Sigmoid colon (tissue), 3 donors: ENCODE measurements at regions not wholly inside any gene's neighbourhood (a gene's known extent, or its start where the extent isn't known, plus 50 kb on each side); places are given as distances from the start of the nearest gene placed in this dataset.

Source experiments
- POLR2A ChIP-seq, 2 donors: fragments of 450-650 bp; IDR thresholded peaks; one replicate each; pipeline ENCODE4 v1.6.1; 2016; ENCODE audit warnings: antibody characterized with exemption in 2 of 2, mild to moderate bottlenecking in 2 of 2, moderate library complexity in 2 of 2
- TF ChIP-seq, protein P1 (sequence below), 4 experiments: fragments of 450-650 bp in 3 of 4; fragments of 200-600 bp in 1 of 4; IDR thresholded peaks; one replicate each; pipeline ENCODE4 v1.5.1; 2016 to 2019; ENCODE audit warnings: antibody characterized with exemption in 4 of 4, mild to moderate bottlenecking in 3 of 4, moderate library complexity in 2 of 4

DNA sequence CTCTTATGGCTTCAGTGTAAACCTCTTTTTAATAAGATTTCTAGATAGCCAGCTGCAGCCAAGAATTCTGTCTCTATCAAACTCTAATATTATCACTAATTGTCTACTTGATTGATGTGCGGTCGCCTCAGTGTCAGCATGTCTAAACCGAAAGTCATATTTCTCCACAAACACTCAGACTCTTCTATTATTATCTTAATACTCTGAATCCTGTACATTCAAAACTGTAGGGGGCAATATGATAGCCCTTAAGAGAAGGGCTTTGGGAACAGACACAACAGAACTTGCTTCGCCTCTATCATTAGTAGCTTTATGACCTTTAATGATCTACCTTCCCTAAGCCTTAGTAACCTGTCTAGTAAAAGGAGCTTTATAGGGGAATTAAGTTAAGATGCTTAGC lies 379.7 kb upstream of the PTCHD4 start:
- TF ChIP-seq, protein P1, sequence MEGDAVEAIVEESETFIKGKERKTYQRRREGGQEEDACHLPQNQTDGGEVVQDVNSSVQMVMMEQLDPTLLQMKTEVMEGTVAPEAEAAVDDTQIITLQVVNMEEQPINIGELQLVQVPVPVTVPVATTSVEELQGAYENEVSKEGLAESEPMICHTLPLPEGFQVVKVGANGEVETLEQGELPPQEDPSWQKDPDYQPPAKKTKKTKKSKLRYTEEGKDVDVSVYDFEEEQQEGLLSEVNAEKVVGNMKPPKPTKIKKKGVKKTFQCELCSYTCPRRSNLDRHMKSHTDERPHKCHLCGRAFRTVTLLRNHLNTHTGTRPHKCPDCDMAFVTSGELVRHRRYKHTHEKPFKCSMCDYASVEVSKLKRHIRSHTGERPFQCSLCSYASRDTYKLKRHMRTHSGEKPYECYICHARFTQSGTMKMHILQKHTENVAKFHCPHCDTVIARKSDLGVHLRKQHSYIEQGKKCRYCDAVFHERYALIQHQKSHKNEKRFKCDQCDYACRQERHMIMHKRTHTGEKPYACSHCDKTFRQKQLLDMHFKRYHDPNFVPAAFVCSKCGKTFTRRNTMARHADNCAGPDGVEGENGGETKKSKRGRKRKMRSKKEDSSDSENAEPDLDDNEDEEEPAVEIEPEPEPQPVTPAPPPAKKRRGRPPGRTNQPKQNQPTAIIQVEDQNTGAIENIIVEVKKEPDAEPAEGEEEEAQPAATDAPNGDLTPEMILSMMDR (IDR thresholded peaks at IDR 0.05): no peak
- no peak for TF ChIP-seq POLR2A (IDR thresholded peaks at IDR 0.05)
